HepG2 (cell line): ENCODE measurements at regions not wholly inside any gene's neighbourhood (a gene's known extent, or its start where the extent isn't known, plus 50 kb on each side); places are given as distances from the start of the nearest gene placed in this dataset.

ENCODE experiments used
- ATF4 ChIP-seq, 2 experiments: fragments of 450-650 bp in 1 of 2; sonication (generic) in 1 of 2; formaldehyde crosslinking; IDR thresholded peaks; 2 replicates each; pipeline versions ENCODE4 v1.5.0 to v1.8.0; 2020 to 2022; ENCODE audit warnings: mild to moderate bottlenecking in 1 of 2, missing genetic modification reagents in 1 of 2
- BCL3 ChIP-seq: sonication (generic); formaldehyde crosslinking; IDR thresholded peaks from 2 replicates; pipeline ENCODE4 v1.5.1; 2020; ENCODE audit warnings: mild to moderate bottlenecking, missing genetic modification reagents, moderate library complexity
- CTCF ChIP-seq: sonication (generic); formaldehyde crosslinking; IDR thresholded peaks from 2 replicates; pipeline ENCODE4 v1.5.0; 2020; ENCODE audit warnings: mild to moderate bottlenecking, missing genetic modification reagents, moderate library complexity
- DNMT1 ChIP-seq: sonication (generic); formaldehyde crosslinking; IDR thresholded peaks from 2 replicates; pipeline ENCODE4 v1.5.1; 2020; ENCODE audit warnings: mild to moderate bottlenecking, missing genetic modification reagents
- HMGXB4 ChIP-seq, 2 experiments: sonication (generic) in 1 of 2; formaldehyde crosslinking in 1 of 2; IDR thresholded peaks; 2 replicates each; pipeline versions ENCODE4 v1.4.0 to v1.6.1; 2018 to 2020; ENCODE audit warnings: missing genetic modification reagents in 2 of 2, borderline replicate concordance in 1 of 2, low read depth in 1 of 2, mild to moderate bottlenecking in 1 of 2, missing biosample characterization in 1 of 2
- KDM5B ChIP-seq: sonication (generic); formaldehyde crosslinking; IDR thresholded peaks from 2 replicates; pipeline ENCODE4 v1.4.0; 2020; ENCODE audit warnings: missing genetic modification reagents, mild to moderate bottlenecking, borderline replicate concordance
- POLR2A ChIP-seq, 2 experiments: IDR thresholded peaks; 2 replicates each; pipeline ENCODE4 v1.6.1; 2011; ENCODE audit warnings: low read depth in 2 of 2, low read length in 2 of 2, mild to moderate bottlenecking in 1 of 2, moderate library complexity in 1 of 2; ENCODE audit not compliant: insufficient read depth in 1 of 2
- U2AF2 ChIP-seq: fragments of 200-400 bp; formaldehyde crosslinking; IDR thresholded peaks from 2 replicates; pipeline ENCODE4 v1.6.1; 2017; ENCODE audit warnings: low read depth, mild to moderate bottlenecking, low read length
- ZBTB43 ChIP-seq: sonication (generic); formaldehyde crosslinking; conservative IDR thresholded peaks from 2 replicates; pipeline ENCODE4 v1.4.0; 2020; ENCODE audit warnings: missing genetic modification reagents
- ZNF329 ChIP-seq: sonication (generic); formaldehyde crosslinking; IDR thresholded peaks from 2 replicates; pipeline ENCODE4 v1.9.0; 2021; ENCODE audit warnings: low read depth, mild to moderate bottlenecking, missing genetic modification reagents
- ZNF670 ChIP-seq: sonication (generic); formaldehyde crosslinking; IDR thresholded peaks from 2 replicates; pipeline ENCODE4 v1.8.0; 2022; ENCODE audit warnings: mild to moderate bottlenecking, missing genetic modification reagents, borderline replicate concordance

GRCh38 chr12:124514996-124515932 lies 52.1 kb downstream of the NCOR2 start:
- TF ChIP-seq HMGXB4 (CRISPR knock-in tag; IDR thresholded peaks at IDR 0.05; ENCODE audit: borderline replicate concordance in 1 of 2, low read depth in 1 of 2) (no peak), ZBTB43 (CRISPR knock-in tag) (no peak), U2AF2 (no peak), CTCF (CRISPR knock-in tag) (no peak), BCL3 (CRISPR knock-in tag) (no peak), KDM5B (CRISPR knock-in tag) (no peak), ATF4 (CRISPR knock-in tag; IDR thresholded peaks at IDR 0.05) (no peak), DNMT1 (CRISPR knock-in tag) (no peak), ZNF329 (CRISPR knock-in tag) (no peak), POLR2A (IDR thresholded peaks at IDR 0.05; ENCODE audit: insufficient read depth in 1 of 2, low read depth in 2 of 2, low read length in 2 of 2) (no peak), ZNF670 (CRISPR knock-in tag) (no peak)
